GM12878 (cell line): ENCODE measurements at regions not wholly inside any gene's neighbourhood (a gene's known extent, or its start where the extent isn't known, plus 50 kb on each side); places are given as distances from the start of the nearest gene placed in this dataset.

Experiments
- ATAC-seq: fragments of 200-7000 bp; cut with Tn5 transposase; 3 replicates; pipeline ENCODE4 v1.9.1; 2020; ENCODE audit warnings: mild to moderate bottlenecking, moderate library complexity
- BruUV-seq: library from RNA; stranded (reverse); fragments of 400-500 nt; replicated peaks from 2 replicates; lab custom pipeline; 2021; lab: Mats Ljungman, UMichigan
- CTCF ChIA-PET: fragments of 300-600 bp; sonication (Branson Sonifier 250); formaldehyde crosslinking; extraction: SDS; loops from one replicate; lab custom pipeline; 2021; ENCODE audit warnings: inconsistent platforms; lab: Yijun Ruan, JAX
- POLR2A ChIA-PET: fragments of 350-600 bp; formaldehyde crosslinking; extraction: SDS; loops from one replicate; lab custom pipeline; 2021; ENCODE audit warnings: inconsistent platforms; lab: Charles Lee
- RAD21 ChIA-PET: fragments of 300-600 bp; sonication (Branson Sonifier 250); formaldehyde crosslinking; loops from one replicate; lab custom pipeline; 2023; ENCODE audit warnings: antibody characterized with exemption; ENCODE audit not compliant: unreplicated experiment; lab: Charles Lee
- SMC1A ChIA-PET: fragments of 300-600 bp; sonication (Branson Sonifier 250); formaldehyde crosslinking; loops from one replicate; lab custom pipeline; 2023; ENCODE audit not compliant: unreplicated experiment, uncharacterized antibody; lab: Charles Lee
- DNase-seq: peaks from one replicate; pipeline ENCODE4 v3.0.0-alpha.2; 2011; ENCODE audit warnings: low read depth, low spot score
- FAIRE-seq: peaks from 3 replicates; lab custom pipeline; 2011; peaks lifted over from hg19 to GRCh38; lab: Jason Lieb, UNC
- H2AFZ ChIP-seq: 2 replicates; pipeline ENCODE4 v1.6.0; 2011; ENCODE audit warnings: low read depth, low read length, control low read depth; ENCODE audit not compliant: control insufficient read depth
- H3K27ac ChIP-seq: 2 replicates; pipeline ENCODE4 v1.5.1; 2011; ENCODE audit warnings: control low read depth; ENCODE audit not compliant: control insufficient read depth, insufficient read depth
- H3K27me3 ChIP-seq, 2 experiments: replicated peaks in 1 of 2; 2 replicates each; pipeline versions ENCODE4 v1.6.0 to v1.6.1; 2011; ENCODE audit warnings: low read length in 1 of 2; ENCODE audit not compliant: control insufficient read depth in 2 of 2, insufficient read depth in 2 of 2
- H3K36me3 ChIP-seq, 2 experiments: 2 replicates each; pipeline ENCODE4 v1.5.1; 2011; ENCODE audit warnings: low read length in 1 of 2; ENCODE audit not compliant: control insufficient read depth in 2 of 2, insufficient read depth in 2 of 2
- H3K4me1 ChIP-seq: 2 replicates; pipeline ENCODE4 v1.6.1; 2011; ENCODE audit warnings: mild to moderate bottlenecking, low read length, moderate library complexity, mixed read lengths; ENCODE audit not compliant: control insufficient read depth, insufficient read depth
- H3K4me2 ChIP-seq: 2 replicates; pipeline ENCODE4 v1.6.0; 2011; ENCODE audit warnings: control low read depth; ENCODE audit not compliant: control insufficient read depth, insufficient read depth
- H3K4me3 ChIP-seq: fragments of 200-600 bp; sonication (generic); 2 replicates; pipeline ENCODE4 v1.5.1; 2016
- H3K79me2 ChIP-seq: 2 replicates; pipeline ENCODE4 v1.6.0; 2011; ENCODE audit warnings: low read length; ENCODE audit not compliant: control insufficient read depth, insufficient read depth
- H3K9ac ChIP-seq: 2 replicates; pipeline ENCODE4 v1.8.0; 2011; ENCODE audit warnings: low read length, control low read depth, mixed read lengths; ENCODE audit not compliant: control insufficient read depth, insufficient read depth
- H3K9me3 ChIP-seq: replicated peaks from 3 replicates; pipeline ENCODE4 v1.5.1; 2011; ENCODE audit warnings: mild to moderate bottlenecking, low read length; ENCODE audit not compliant: control insufficient read depth, insufficient read depth
- H4K20me1 ChIP-seq: 2 replicates; pipeline ENCODE4 v1.6.0; 2011; ENCODE audit not compliant: control insufficient read depth, insufficient read depth
- ATF7 ChIP-seq: fragments of 450-650 bp; IDR thresholded peaks from 2 replicates; pipeline ENCODE4 v1.6.1; 2016; ENCODE audit warnings: low read depth, mild to moderate bottlenecking
- MYC ChIP-seq: IDR thresholded peaks from 2 replicates; pipeline ENCODE4 v1.6.1; 2011; ENCODE audit warnings: mild to moderate bottlenecking, low read length, moderate library complexity, inconsistent platforms; ENCODE audit not compliant: insufficient read depth, insufficient replicate concordance, insufficient read length, severe bottlenecking
- NBN ChIP-seq: fragments of 450-650 bp; IDR thresholded peaks from 2 replicates; pipeline ENCODE4 v1.6.1; 2016
- SUPT20H ChIP-seq: IDR thresholded peaks from 2 replicates; pipeline ENCODE4 v1.6.1; 2011; ENCODE audit warnings: low read depth, mild to moderate bottlenecking, low read length, moderate library complexity, borderline replicate concordance; ENCODE audit not compliant: control insufficient read depth
- TAF1 ChIP-seq: IDR thresholded peaks from 2 replicates; pipeline ENCODE4 v1.6.1; 2011; ENCODE audit warnings: mild to moderate bottlenecking, low read depth, low read length, borderline replicate concordance
- WGBS: methylation state at CpG from one replicate; pipeline ENCODE4 v1.1.6; 2016; ENCODE audit warnings: low lambda C conversion rate; ENCODE audit not compliant: insufficient replicate concordance, insufficient coverage; ENCODE audit errors: missing lambda C conversion rate; 5-methylcytosine and 5-hydroxymethylcytosine counted together
- in situ Hi-C: fragments of 300-500 bp; cut with MboI; formaldehyde crosslinking; loops from 9 replicates; pipeline ENCODE4 v1.14.3; 2018; ENCODE audit warnings: mixed read lengths
- intact Hi-C: fragments of 100-400 bp; cut with micrococcal nuclease; formaldehyde crosslinking; loops from one replicate; pipeline ENCODE4 v1.14.2; 2022; ENCODE audit not compliant: unreplicated experiment
- TF ChIP-seq, protein P1 (sequence below): fragments of 450-650 bp; formaldehyde crosslinking; IDR thresholded peaks from 2 replicates; pipeline ENCODE4 v1.5.0; 2022; ENCODE audit warnings: mild to moderate bottlenecking, missing genetic modification characterization

DNA sequence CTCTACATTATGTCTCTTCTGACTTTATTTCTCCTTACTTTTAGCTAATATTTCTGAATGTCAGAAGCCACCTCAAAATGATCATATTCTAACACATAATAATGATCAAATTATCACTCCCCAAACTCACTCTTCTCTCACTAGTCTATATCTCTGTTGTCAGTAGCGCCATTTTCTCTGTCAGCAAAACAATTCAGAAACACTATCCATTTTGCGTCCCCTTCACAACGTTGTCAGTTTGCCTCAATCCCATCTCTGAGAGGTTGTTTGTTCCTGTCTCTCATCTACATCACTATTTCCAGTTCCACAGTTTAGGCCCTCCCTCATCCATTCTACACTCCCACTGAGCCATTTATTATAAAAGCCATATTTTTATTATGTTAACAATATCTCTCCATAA is 1376.3 kb upstream of the ACVR2A start (continued):
- TF ChIP-seq, protein P1, sequence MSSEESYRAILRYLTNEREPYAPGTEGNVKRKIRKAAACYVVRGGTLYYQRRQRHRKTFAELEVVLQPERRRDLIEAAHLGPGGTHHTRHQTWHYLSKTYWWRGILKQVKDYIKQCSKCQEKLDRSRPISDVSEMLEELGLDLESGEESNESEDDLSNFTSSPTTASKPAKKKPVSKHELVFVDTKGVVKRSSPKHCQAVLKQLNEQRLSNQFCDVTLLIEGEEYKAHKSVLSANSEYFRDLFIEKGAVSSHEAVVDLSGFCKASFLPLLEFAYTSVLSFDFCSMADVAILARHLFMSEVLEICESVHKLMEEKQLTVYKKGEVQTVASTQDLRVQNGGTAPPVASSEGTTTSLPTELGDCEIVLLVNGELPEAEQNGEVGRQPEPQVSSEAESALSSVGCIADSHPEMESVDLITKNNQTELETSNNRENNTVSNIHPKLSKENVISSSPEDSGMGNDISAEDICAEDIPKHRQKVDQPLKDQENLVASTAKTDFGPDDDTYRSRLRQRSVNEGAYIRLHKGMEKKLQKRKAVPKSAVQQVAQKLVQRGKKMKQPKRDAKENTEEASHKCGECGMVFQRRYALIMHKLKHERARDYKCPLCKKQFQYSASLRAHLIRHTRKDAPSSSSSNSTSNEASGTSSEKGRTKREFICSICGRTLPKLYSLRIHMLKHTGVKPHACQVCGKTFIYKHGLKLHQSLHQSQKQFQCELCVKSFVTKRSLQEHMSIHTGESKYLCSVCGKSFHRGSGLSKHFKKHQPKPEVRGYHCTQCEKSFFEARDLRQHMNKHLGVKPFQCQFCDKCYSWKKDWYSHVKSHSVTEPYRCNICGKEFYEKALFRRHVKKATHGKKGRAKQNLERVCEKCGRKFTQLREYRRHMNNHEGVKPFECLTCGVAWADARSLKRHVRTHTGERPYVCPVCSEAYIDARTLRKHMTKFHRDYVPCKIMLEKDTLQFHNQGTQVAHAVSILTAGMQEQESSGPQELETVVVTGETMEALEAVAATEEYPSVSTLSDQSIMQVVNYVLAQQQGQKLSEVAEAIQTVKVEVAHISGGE (CRISPR knock-in tag): no peak
- TF ChIP-seq SUPT20H: no peak
- TF ChIP-seq NBN: no peak
- no peak for TF ChIP-seq MYC

DNA sequence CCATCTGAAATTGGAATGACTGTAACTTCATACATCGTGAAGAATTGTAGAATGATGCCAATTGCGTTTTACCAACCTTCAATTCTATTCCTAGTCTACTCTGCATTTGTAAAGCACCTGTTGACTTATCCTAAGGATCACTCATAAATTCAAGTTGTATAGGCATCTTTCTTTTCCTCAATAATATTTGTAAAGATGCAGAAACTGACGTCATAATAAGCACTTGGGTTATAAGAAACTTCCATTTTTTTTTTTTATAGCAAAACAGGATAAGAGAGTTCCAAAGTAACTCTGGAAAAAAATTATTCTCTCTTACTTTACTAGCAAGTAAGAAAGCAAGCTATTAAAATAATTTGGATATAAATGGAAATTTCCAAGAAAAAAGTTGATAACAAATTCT is 1377.4 kb upstream of the ACVR2A start:
- in situ Hi-C loops: no loop called here
- DNase-seq (no peak), FAIRE-seq (no peak), ATAC-seq (no peak)
- intact Hi-C loops: no loop called here
- BruUV-seq: no TSS peak
- no peak overlapping the region for H2AFZ ChIP-seq
- H3K4me1 ChIP-seq: no peaks in the 10 kb centered on the region
- H3K9me3 ChIP-seq: no peaks in the 10 kb centered on the region
- TF ChIP-seq TAF1 (no peak), ATF7 (0 out of 2 replicates have a peak, but pooled peaks have one; percentile 11)
- 32% methylated on average over 3 of the region's 3 CpGs for WGBS
- POLR2A ChIA-PET: interaction anchor here (0.6 kb wide), 1 partner anchor 9 kb away, joined by 5 read pairs; no protein-coding TSS in a partner anchor
- no peaks in the 10 kb centered on the region for H3K79me2 ChIP-seq
- H3K36me3 ChIP-seq: no peaks in the 10 kb centered on the region
- H4K20me1 ChIP-seq: no peaks in the 10 kb centered on the region
- SMC1A ChIA-PET: no interaction called here
- H3K27me3 ChIP-seq: no peaks in the 10 kb centered on the region
- H3K9ac ChIP-seq: no peak overlapping the region
- no peak overlapping the region for H3K4me3 ChIP-seq
- RAD21 ChIA-PET: no interaction called here
- no peak overlapping the region for H3K4me2 ChIP-seq
- no peak overlapping the region for H3K27ac ChIP-seq
- CTCF ChIA-PET: no interaction called here
